ENCODE measurements at regions not wholly inside any gene's neighbourhood (a gene's known extent, or its start where the extent isn't known, plus 50 kb on each side); places are given as distances from the start of the nearest gene placed in this dataset.

DNA sequence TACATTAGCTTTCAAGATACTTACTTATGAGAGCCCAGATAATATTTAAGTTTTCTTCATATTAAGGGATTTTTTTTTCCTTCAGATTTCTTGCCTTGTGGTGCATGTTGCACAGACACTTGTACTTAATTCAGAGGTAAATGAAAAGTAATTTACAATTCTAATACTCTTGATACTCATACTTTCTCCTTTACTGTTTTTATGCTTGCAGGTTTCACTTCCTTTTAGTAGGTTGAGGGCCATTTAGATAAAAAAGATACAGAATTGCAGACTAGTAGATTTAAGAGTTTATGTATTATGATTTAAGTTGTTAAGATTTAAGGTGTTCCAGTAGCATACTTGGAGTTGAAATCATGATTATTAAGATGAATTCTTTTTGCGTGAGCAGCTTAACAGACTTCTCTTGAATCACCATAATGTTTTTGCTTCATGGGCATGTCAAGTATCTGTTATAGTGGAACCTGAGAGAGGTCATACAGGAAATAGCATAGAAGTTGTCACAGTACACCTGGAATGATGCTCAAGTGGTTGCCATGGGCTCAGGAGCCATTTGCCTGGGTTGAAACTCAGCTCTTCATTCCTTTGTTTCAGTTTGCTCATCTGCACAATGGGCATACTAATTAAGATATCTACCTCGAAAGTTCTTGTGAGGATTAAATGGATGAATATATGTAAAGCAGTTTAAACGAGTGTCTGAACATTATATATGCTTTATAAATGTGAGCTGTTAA lies 174.8 kb upstream of the PRPS1L1 start:
- TF ChIP-seq POLR2A (IDR thresholded peaks at IDR 0.05): no peak
- TF ChIP-seq, protein P1, sequence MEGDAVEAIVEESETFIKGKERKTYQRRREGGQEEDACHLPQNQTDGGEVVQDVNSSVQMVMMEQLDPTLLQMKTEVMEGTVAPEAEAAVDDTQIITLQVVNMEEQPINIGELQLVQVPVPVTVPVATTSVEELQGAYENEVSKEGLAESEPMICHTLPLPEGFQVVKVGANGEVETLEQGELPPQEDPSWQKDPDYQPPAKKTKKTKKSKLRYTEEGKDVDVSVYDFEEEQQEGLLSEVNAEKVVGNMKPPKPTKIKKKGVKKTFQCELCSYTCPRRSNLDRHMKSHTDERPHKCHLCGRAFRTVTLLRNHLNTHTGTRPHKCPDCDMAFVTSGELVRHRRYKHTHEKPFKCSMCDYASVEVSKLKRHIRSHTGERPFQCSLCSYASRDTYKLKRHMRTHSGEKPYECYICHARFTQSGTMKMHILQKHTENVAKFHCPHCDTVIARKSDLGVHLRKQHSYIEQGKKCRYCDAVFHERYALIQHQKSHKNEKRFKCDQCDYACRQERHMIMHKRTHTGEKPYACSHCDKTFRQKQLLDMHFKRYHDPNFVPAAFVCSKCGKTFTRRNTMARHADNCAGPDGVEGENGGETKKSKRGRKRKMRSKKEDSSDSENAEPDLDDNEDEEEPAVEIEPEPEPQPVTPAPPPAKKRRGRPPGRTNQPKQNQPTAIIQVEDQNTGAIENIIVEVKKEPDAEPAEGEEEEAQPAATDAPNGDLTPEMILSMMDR (IDR thresholded peaks at IDR 0.05): no peak

Measured in tibial nerve (tissue), 3 donors.